ENCODE measurements at regions not wholly inside any gene's neighbourhood (a gene's known extent, or its start where the extent isn't known, plus 50 kb on each side); places are given as distances from the start of the nearest gene placed in this dataset.
"Not testable (repeated sequence)": the region's sequence is repeated elsewhere in the genome, so short reads cannot be mapped to it uniquely, and the experiment has no call there.

DNA sequence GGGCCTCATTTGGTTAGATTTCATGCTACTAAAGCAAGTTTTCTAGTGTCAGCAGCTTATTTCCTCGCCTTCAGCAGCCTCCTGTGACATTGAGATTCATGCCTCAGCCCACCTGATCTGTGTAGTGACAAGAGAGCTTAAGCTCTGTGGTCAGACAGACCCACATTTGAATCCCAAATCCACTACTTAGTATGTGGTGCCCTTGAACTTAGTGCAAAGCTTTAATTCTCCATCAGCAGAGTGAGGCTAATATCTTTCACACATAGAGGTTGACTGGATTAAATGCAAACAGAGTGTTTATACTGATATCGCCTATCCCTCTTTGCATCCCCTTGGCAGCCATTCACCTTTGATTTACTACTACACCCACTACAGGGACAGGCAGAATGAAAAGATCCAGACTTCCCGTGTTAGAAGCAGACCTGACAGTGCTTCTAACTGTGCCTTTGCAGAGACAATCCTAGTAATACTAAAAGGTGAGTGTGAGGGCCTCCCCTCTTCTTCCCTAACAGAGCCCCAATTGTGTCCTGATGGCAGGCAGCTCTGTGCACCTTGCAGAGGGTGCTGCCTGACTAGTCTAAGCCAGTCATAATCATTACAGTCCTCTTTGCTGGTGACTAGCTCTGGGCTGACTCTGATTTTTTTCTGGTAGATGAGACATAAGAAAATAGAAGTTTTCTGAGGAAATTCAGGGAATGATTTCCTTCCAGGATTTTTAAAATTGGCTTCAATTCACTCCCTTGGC, 264.0 kb downstream of the CTH start:
- DNase-seq, result no peak

DNA sequence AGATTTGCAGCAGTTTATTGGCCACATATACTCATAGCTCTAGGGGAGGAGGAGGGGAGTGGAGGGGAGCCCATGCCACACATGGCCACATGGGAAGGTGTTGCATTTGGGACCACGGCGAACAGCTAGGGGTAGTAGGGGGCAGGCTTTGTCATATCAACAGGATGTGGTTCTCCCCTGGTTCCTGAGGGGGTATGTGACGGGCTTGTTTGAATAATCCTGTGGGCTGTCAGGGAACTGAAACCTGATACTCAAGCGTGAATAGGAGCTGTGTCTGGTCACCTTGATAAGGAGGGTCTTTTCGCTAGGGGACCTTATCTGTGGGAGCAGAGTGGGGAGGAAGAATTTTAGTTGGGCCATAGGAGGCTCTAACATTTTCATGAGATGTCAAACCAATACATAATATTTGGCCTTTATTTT, 264.7 kb downstream of the CTH start:
- DNase-seq, result no peak

DNA sequence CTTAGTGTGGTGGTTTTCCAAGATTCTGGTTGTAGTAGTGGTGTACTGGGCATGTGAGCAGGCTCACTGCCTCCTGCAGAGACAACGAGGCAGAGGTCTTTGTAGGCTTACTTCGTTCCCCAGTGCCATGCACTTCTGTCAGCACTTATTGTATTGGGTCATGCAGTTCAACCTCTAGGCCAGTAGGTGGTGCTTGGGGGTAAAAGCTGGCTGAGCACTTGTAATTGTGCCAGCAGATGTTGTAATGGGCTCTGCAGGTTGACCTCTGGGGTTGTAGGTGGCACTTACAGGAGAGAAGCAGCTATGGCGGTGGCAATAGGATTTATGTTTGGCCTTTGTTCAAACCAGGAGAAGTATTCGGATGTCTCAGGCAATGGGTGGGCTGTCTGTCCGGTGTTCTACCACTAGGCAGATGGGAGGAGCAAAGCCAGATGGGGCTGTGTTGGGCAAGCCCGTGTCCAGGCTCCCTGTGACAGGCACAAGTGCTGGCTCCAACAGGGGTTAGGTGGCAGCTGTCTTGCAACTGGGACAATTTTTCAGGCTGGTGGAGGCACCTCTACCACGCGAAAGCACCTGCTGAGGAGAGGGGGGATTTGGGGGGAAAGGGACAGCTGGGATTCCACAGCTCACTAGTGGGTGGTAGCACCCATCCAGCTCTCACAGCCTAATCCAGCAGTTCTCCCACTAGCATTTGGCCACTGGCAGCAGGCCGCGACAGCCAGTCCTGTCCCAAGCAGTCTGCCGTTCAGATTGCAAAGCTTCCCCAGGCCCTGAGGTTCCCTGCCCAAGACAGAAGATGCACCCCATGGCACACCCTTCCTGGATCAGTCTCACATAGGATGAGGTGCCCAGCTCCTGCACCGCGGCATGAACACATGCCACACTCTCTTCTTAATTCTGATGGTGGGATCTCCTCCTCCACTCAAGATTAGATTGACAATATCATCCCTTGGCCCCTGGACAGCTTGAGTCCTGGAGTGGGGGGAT, 274.5 kb downstream of the CTH start:
- peak; percentile 47 for DNase-seq

DNA sequence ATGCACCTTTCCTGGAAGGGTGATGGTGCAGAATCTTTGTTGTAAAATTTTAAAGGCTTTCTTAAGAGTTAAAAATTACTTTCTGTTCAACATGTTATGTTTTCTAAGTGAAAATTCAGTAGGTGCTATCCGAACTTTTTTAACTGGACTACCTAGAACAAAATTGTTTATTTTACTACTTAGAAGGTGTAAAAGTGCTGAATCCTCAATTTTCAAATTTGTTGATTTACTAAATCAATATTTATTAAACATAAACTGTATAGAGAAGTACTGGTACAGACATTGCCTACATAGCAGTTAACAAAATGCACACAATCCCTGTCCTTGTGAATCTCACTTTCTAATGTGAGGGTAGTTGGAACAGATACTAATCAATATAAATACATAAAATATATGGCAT, 277.5 kb downstream of the CTH start:
- DNase-seq, result no peak

DNA sequence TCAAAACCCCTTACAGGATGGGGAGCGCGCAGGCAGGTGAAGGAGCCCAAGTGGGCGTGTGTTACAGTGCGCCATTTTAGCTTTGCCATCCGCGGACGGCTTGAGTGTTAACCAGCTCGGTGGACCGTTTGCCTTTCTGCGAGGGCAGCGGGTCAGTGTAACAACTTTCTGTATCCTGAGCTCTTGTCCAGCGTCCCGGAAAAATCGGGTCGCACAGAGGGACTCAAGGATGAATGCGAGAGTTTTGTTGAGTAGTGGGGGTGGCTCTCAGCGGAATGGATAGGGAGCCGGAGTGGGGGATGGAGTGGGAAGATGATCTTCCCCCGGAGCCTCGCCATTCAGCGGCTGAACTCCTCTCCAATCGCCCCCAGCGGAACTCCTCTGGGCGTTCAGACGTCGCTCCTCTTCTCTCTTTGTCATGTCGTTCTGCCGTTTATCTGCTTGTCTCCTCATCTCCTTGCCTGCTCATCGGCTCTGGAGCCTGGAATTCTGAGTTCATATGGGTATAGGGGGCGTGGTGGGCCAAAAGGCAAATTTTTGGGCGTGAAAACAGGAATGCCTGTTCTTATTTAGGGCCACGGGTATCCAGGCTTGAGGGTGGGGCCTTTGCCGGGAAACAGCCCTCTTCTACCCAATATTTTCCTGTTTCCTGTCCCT, 295.4 kb downstream of the CTH start:
- DNase-seq, result no peak

DNA sequence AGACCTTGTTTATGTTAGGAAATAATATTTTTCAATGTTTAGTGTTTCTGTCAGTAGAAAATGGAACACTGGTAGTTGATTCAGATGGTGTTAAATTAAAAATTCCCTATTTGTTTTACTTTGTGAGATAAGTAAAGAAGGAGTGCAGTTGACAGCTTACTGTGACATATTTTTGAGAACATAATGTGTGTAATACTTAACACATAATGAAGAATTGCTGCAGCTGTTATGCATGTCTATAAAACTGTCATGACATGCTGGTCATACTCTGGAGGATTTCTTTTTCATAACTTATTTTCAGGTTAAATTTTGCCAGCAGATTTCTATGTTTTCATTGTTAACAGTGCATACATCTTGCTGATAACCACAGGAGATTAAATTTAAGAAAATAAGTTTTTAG, 296.1 kb downstream of the CTH start:
- DNase-seq, result no peak

DNA sequence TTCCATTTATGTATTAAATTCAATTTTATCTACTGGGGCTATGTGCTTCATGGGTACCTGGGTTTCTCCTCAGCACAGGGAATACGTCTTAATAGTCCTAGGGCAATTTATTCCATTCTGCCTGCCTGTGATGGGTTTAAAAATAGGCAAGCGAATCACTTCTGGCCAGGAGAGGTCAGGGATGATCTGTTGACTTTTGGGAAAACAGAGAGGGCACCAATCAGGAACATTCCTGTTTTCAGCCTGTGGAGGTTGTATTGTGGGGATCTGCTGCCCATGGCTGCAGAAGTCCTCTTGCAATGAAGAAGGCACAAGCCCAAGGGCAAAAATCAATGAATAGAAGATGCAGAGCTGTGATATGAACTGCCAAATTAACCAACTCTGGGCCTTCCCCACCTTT, 303.1 kb downstream of the CTH start:
- DNase-seq, result no peak

DNA sequence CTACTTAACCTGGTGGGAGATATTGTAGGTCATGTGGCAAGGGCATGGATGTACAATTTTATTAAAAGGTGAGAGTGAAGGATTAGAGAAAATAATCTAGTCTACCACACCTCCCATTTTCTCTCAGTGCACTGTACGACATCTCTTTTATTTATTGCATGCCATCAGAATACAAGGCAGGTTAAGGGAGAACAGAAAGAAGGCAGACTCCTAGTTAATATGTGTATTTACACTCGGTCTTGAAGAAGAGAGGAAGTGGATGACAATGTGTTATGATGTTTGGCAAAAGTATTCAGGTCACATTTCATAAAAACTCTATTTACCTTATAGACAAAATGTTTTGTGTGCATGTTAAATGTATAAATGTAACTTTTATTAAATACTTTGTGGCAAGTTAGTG, 306.1 kb downstream of the CTH start:
- DNase-seq, result no peak

DNA sequence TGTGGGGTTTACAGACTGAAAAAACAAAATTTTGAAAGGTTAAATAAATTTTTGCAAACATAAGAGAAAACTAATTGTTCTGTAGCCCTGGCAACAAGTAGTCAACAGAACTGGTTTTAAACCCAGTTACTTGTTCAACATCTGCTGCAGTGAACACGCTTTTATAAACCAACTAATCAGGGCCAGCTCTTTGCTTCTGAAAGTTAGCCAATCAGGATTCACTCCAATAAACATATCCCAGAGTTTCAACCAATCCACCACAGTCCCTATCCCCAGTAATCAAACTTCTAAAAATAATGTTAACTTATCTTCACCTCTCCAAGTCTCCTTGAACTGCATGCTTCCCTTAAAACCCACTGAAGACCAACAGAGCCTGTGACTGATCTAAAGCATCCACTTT, 306.6 kb downstream of the CTH start:
- no peak for DNase-seq

DNA sequence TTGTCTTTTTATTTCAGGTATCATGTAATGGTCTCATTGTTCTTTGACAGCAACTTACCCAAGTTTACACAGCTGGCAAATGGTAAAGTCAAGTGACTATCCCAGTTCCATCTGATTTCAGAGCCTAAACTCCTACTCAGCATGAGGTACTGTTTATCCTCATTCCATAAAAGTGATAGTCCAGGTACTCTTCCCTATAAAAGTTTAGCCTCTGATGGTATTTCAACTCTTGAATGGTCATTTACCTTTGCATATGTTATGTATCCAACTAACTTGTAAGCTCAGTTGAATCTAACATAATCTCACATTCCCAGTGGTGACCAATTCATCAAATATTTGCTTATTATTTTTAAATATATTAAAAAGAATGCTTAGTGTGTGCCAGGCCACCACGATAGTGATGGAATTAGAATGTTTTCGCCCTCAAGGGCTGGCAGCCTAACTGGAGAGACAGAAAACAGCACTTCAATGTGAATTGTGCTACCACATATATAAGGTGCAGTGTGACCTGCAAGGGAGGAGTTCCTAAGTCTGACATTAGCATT, 307.1 kb downstream of the CTH start:
- DNase-seq, result no peak

DNA sequence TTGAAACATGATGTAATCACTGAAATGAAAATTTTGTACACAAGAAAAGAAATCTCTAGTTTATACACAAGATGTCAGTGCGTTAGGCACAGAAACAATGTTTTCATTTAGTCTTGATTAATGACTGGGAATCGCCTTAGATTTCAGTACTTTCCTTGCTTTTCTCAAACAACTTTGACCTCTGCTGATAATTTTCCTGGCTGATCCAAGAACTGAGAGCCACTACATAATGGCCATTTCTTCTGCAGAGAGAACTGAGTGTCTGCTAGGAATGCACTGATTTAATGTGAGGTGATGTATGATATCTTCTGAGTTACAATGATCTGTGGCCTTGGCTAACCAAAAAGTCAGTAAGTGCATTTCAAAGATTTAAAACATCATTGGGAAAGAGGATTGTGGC, 308.1 kb downstream of the CTH start:
- DNase-seq, result no peak

DNA sequence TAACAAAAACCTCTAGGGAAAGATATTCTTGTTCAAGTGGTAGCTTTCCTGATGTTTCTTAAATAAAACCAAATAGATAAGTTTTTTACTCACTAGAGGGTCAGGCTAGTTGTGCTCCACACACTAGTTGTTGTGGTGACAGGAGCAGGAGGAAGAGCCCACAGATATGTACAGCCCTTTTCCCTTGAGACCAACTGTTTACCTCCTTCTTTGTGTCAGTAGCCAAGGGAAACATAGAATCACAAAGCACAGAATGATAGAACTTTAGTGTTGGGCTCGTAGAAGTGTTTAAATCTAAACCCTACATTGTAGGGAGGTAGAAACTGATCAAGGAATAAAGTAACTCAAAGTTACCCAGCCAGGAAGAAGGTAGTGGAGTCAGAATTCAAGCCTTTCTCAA, 309.0 kb downstream of the CTH start:
- DNase-seq, result no peak

DNA sequence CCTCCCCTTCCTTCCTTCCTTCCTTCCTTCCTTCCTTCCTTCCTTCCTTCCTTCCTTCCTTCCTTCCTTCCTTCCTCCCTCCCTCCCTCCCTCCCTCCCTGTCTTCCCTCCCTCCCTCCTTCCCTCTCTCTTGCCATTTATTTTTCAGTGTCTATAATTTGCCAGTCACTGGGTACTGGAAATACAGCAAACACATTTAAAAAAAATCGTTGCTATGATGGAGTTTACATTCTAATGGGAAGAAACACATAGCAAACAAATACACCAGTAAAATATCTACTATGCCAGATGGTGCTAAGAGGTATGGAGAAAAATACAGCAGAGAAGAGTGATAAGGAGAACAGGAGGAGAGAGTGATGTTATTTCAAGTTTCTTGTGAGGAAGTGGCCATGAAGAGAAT, 309.5 kb downstream of the CTH start:
- DNase-seq, result no peak

DNA sequence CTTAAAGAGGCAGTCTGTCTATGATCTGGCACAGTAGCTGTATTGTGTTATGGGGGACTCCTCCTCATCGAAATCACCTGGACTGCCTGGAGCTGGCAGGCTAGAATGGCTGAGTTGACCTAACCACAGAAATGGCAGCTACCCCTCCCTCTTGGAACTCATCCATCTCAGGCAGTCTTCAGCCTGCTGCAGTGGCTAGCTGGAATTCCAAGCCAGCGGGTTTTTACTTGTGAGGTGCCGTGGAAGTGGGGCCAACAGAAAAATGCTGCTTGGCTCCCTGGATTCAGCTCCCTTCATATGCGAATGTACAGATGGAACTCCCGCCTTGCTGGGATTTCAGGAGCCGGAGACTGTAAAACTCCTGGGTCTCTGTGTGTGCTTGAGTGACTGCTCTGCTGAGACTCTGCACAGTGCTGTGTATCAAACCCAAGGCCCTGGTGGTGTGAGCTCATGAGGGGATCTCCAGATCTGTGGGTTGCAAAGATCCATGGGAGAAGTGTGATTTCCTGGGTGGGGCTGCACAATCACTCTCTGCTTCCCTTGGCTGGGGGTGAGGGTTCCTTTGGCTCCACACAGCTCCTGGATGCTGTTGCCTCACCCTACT, 316.9 kb downstream of the CTH start:
- no peak for DNase-seq

DNA sequence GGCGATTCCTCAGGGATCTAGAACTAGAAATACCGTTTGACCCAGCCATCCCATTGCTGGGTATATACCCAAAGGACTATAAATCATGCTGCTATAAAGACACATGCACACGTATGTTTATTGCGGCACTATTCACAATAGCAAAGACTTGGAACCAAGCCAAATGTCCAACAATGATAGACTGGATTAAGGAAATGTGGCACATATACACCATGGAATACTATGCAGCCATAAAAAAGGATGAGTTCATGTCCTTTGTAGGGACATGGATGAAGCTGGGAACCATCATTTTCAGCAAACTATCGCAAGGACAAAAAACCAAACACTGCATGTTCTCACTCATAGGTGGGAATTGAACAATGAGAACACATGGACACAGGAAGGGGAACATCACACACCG, 311.1 kb downstream of the PTGER3 start:
- not testable (repeated sequence) for DNase-seq

DNA sequence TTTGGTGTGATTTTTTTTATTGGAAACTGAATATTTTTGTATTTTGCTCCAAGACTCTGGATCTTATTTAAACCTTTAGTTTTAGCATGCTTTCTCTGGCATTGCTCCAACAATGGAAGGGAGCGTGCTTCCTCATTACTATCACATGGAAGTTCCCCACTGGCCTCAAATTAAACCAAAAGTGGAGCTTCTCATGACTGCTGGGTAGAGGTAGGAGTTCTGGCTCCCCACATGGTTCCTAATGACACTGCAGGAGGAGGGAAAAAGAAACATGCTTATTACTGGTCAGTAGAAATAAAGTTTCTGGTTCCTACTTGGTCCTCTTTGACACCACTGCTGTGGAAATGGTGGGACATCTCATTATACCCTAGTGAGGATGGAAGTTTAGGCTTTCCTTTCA, 310.5 kb downstream of the PTGER3 start:
- DNase-seq, result no peak

DNA sequence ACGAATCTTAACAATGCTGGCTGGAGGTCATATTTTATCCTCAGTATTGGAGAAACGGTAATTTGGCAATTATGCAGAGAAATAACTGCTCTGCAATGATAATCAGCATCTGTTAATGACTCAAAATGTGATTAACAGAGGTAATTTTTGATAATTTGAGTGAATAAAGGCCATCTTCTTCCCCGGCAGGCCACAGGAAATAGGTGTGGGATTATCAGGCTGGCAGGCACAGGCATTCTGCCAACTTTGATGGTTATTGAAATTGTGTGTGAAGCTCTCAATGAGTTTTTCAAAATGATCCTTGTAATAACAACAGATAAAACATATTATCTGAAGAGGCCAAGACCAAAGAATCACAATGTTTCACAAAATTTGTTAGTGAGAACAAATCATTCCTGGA, 309.0 kb downstream of the PTGER3 start:
- DNase-seq, result no peak

DNA sequence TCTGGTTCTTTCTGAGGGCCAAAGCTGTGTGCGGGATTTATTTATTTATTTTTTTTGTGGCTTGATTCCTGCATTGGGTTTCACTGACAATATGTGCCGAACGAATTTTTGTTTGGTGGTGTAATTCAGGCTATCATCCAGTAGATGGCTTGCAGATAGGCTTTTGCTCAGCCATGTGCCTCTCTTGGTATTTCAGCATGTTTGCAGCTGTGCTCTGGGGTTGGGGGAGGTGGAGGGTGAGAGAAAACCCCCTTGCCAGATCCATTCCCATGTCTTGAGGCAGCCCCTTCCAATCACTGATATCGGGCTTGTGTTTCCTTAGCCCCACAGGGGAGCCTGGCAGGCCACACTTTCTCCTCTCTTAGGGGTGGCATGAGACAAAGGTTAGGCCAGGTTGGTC, 302.4 kb downstream of the PTGER3 start:
- no peak for DNase-seq

DNA sequence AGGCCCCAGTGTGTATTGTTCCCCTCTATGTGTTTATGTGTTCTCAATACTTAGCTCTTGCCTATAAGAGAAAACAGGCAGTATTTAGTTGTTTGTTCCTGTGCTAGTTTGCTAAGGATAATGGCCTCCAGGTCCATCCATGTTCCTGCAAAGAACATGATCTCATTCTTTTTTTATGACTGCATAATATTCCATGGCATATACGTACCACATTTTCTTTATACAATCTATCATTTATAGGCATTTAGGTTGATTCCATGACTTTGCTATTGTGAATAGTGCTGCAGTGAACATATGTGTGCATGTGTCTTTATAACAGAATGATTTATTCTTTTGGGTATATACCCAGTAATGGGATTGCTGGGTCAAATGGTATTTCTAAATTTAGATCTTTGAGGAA, 301.6 kb downstream of the PTGER3 start:
- not testable (repeated sequence) for DNase-seq

DNA sequence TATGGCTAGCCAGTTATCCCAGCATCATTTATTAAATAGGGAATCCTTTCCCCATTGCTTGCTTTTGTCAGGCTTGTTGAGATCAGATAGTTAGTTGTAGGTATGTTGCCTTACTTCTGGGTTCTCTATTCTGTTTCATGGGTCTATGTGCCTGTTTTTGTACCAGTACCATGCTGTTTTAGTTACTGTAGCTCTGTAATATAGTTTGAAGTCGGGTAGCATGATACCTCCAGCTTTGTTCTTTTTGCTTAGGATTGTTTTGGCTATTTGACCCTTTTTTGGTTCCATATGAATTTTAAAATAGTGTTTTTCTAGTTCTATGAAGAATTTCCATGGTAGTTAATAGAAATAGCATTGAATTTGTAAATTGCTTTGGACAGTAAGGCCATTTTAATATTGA, 300.5 kb downstream of the PTGER3 start:
- not testable (repeated sequence) for DNase-seq

DNA sequence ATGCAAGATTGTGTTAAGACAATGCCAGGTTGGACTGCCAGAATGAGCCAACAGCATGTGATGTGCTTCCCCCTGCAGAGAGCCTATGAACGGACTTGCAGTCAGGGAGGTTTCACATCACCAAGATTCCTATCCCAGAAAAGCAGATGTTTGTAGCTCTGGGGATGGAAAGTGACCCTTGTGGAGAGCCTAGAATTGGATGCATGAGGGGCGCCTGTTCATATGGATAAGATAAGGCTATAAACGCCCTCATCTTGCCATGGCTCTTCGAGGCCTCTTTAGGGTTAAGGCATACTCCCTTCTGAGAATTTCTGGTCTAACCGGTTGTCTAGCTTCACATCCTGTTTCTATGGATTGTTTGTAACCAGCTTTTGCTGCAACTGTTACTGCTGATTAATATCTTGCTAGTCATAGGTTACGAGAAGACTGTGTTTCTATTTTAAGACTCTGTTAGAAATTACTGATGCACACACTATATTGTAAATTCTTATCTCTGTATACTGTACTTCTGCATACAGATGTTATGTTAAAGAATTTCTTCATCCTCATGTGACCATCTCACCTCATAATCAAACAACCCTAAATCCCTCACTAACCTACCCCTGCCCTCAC, 295.8 kb downstream of the PTGER3 start:
- not testable (repeated sequence) for DNase-seq

DNA sequence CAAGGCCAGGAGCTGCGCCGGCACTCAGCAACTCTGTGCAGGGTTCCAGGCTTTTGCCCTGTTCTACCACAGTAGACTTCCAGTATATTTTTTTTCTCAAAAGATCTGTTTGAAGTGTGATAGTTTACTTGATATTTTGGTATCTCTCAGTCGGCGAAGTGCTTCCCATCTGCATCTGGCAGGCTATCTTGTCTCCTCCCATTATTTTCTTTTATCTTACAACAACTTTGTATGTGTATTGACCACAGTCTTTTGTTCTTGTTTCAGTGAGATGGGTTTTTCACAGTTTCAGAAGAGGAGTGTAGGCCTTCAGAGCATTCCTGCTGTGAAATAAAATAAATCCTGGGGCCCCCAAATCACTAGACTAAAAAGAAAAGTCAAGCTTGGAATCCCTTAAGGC, 292.9 kb downstream of the PTGER3 start:
- DNase-seq, result no peak

All from KG1 (cell line).